NB4 (cell line): ENCODE measurements at regions not wholly inside any gene's neighbourhood (a gene's known extent, or its start where the extent isn't known, plus 50 kb on each side); places are given as distances from the start of the nearest gene placed in this dataset.

Experiments used
- DNase-seq: peaks from one replicate; pipeline ENCODE4 v3.0.0; 2010; ENCODE audit warnings: low read depth
- H3K4me3 ChIP-seq: one replicate; pipeline ENCODE4 v1.5.1; 2011; ENCODE audit warnings: mild to moderate bottlenecking, low read depth, low read length, moderate library complexity
- MAX ChIP-seq: IDR thresholded peaks from 2 replicates; pipeline ENCODE4 v1.6.1; 2011; ENCODE audit warnings: low read depth, low read length
- MYC ChIP-seq: IDR thresholded peaks from 2 replicates; pipeline ENCODE4 v1.6.1; 2011; ENCODE audit warnings: low read depth, low read length
- POLR2A ChIP-seq: IDR thresholded peaks from 2 replicates; pipeline ENCODE4 v1.6.1; 2011; ENCODE audit warnings: mild to moderate bottlenecking; ENCODE audit not compliant: insufficient read length; ENCODE audit errors: extremely low read depth
- TF ChIP-seq, protein P1 (sequence below): IDR thresholded peaks from one replicate; pipeline ENCODE4 v1.5.1; 2012; ENCODE audit warnings: low read depth, low read length

DNA sequence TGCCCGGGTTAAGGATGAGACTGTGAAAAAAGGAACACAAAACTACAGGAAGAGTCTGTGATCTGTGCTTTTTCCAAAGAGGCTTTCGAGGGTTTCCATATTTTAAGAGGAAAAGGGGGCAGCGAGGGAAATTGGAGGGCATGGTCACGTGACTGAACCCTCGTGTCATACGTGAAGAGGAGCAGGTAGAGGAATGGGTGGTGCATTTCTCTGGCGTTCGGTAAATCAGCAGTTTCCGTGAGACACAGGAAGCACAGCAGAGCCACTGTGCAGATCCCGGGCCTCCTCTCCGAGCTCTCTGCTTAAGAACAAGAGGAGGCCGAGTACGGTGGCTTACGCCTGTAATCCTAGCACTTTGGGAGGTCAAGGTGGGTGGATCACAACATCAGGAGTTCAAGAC is 219.7 kb downstream of the NDUFA10 start:
- H3K4me3 ChIP-seq, result no peak overlapping the region
- DNase-seq, result no peak
- TF ChIP-seq MYC (no peak), MAX (no peak), POLR2A (no peak)
- TF ChIP-seq, protein P1, sequence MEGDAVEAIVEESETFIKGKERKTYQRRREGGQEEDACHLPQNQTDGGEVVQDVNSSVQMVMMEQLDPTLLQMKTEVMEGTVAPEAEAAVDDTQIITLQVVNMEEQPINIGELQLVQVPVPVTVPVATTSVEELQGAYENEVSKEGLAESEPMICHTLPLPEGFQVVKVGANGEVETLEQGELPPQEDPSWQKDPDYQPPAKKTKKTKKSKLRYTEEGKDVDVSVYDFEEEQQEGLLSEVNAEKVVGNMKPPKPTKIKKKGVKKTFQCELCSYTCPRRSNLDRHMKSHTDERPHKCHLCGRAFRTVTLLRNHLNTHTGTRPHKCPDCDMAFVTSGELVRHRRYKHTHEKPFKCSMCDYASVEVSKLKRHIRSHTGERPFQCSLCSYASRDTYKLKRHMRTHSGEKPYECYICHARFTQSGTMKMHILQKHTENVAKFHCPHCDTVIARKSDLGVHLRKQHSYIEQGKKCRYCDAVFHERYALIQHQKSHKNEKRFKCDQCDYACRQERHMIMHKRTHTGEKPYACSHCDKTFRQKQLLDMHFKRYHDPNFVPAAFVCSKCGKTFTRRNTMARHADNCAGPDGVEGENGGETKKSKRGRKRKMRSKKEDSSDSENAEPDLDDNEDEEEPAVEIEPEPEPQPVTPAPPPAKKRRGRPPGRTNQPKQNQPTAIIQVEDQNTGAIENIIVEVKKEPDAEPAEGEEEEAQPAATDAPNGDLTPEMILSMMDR, result no peak

DNA sequence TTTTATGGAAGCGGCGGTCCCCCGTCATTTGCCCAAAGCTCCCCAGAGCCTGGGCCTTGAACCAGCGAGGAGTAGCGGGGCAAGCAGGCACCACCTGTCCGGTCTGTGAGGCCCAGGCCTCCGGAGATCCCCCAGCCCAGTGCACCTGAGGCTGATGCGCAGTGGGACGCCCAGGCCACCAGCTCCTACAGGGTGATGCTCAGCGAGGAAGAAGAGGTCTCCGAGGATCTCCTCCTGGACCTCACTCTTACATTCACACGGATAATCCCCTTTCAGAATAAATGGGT is 220.2 kb downstream of the NDUFA10 start:
- TF ChIP-seq, protein P1, result no peak
- no peak for TF ChIP-seq MAX
- DNase-seq, result no peak
- no peak overlapping the region for H3K4me3 ChIP-seq

DNA sequence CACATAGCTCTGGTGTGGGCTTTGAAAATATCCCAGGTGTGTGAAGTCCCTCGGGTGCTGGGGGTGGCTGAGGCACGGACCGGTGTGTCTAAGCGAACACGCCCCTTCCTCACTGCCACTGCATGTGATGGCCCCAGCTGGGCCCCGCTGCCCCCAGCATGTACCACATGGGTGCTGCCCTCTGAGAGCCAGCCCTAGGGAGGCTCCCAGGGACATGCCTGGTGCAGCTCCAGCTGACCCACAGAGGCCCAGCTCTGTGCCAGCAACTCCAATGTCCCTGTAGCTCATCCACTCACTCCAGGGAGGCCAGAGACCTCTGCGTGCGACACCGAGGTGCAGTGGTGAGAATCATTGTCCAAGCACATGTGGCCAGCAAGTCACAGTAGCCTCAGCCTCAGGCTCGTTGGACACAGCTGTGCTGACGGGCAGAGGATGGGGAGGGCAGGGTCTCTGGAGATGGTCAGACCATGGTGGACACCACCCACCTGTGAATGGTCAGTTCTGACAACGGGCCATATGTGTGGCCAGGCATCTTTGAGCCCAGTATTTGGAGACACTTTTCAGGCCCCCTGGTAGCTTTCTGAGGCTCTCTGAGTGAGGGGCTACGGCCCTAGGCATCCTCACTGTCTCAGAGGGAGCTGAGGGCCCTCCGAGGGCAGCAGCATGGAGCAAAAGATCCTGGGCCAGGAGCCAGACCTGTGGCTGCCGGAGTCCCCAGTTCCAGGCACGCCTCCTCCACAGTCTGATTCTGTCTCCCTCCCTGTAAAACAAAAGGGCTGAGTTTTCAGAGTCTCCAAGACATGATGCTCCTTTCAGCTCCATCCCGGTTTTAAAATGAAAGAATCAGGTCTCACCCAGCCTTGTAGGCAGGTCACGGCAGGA is 220.7 kb downstream of the NDUFA10 start:
- TF ChIP-seq MAX (no peak), MYC (no peak), POLR2A (no peak)
- TF ChIP-seq, protein P1, result no peak
- DNase-seq, result no peak
- no peak overlapping the region for H3K4me3 ChIP-seq

GRCh38 chr2:239803766-239804115 is 221.4 kb downstream of the NDUFA10 start:
- H3K4me3 ChIP-seq, result no peak overlapping the region
- TF ChIP-seq POLR2A, result no peak
- TF ChIP-seq, protein P1, result no peak
- no peak for TF ChIP-seq MYC
- TF ChIP-seq MAX, result no peak
- no peak for DNase-seq

- no peak for TF ChIP-seq MAX
- TF ChIP-seq MYC, result no peak
- TF ChIP-seq, protein P1, result no peak
- no peak for TF ChIP-seq POLR2A
- no peak for DNase-seq
- no peak overlapping the region for H3K4me3 ChIP-seq
Observed at GRCh38 chr2:239803102-239803765, 221.9 kb downstream of the NDUFA10 start.
